ENCODE measurements at regions not wholly inside any gene's neighbourhood (a gene's known extent, or its start where the extent isn't known, plus 50 kb on each side); places are given as distances from the start of the nearest gene placed in this dataset.

GRCh38 chr1:101142244-101142643, 94.6 kb upstream of the S1PR1 start:
- Histone ChIP-seq H3K4me2 (ENCODE audit: low read depth, low read length) (no peak overlapping the region), H3K36me3 (replicated peaks in 1 of 2; ENCODE audit: control insufficient read depth in 1 of 2, insufficient read depth in 2 of 2, low read length in 2 of 2) (no peaks in the 10 kb centered on the region), H3K4me1 (ENCODE audit: insufficient read depth, low read length) (peaks cover 32% of the 10 kb centered on the region), H3K9me3 (ENCODE audit: low read length) (no peaks in the 10 kb centered on the region), H3K27me3 (ENCODE audit: control insufficient read depth in 1 of 2, insufficient read depth in 2 of 2, low read length in 2 of 2) (no peaks in the 10 kb centered on the region), H4K20me1 (ENCODE audit: insufficient read depth, low read length) (no peaks in the 10 kb centered on the region), H2AFZ (ENCODE audit: low read length) (no peak overlapping the region), H3K79me2 (ENCODE audit: insufficient read depth, low read length) (no peaks in the 10 kb centered on the region), H3K27ac (ENCODE audit: extremely low read length, insufficient read depth, low read length) (no peak overlapping the region), H3K4me3 (replicated peaks in 1 of 3; ENCODE audit: insufficient read depth in 1 of 3, low read depth in 2 of 3, low read length in 3 of 3) (no peak overlapping the region), H3K9ac (ENCODE audit: insufficient read depth, low read depth, low read length) (no peak overlapping the region)
- ChIA-PET CTCF (ENCODE audit: low intra/inter-chr PET ratio, low total read pairs) (no interaction called here), POLR2A (no interaction called here)
- ATAC-seq = no peak
- no TSS peak for BruUV-seq (replicated peaks)
- DNase-seq (ENCODE audit: low spot score) = no peak
- intact Hi-C loops (cut with micrococcal nuclease; ENCODE audit: unreplicated experiment) = no loop called here
- in situ Hi-C loops (cut with HindIII; ENCODE audit: extremely low pct_ligation_motif_present, low pct_unique_long_range_greater_than_20kb) = no loop called here
- FAIRE-seq = no peak
- TF ChIP-seq KLF6 (CRISPR knock-in tag; IDR thresholded peaks at IDR 0.05) (no peak), TGIF2 (CRISPR knock-in tag; IDR thresholded peaks at IDR 0.05) (no peak), CCDC6 (CRISPR knock-in tag; IDR thresholded peaks at IDR 0.05) (no peak)
- WGBS (ENCODE audit: low lambda C conversion rate) = 92% methylated on average over 1 of the region's 1 CpG

- Histone ChIP-seq H2AFZ (ENCODE audit: low read length) (no peak overlapping the region), H3K27ac (ENCODE audit: extremely low read length, insufficient read depth, low read length) (no peak overlapping the region), H3K36me3 (replicated peaks in 1 of 2; ENCODE audit: control insufficient read depth in 1 of 2, insufficient read depth in 2 of 2, low read length in 2 of 2) (no peaks in the 10 kb centered on the region), H3K9ac (ENCODE audit: insufficient read depth, low read depth, low read length) (no peak overlapping the region), H3K4me2 (ENCODE audit: low read depth, low read length) (no peak overlapping the region), H4K20me1 (ENCODE audit: insufficient read depth, low read length) (no peaks in the 10 kb centered on the region), H3K27me3 (ENCODE audit: control insufficient read depth in 1 of 2, insufficient read depth in 2 of 2, low read length in 2 of 2) (no peaks in the 10 kb centered on the region), H3K4me1 (ENCODE audit: insufficient read depth, low read length) (peaks cover 41% of the 10 kb centered on the region), H3K9me3 (ENCODE audit: low read length) (no peaks in the 10 kb centered on the region), H3K4me3 (replicated peaks in 1 of 3; ENCODE audit: insufficient read depth in 1 of 3, low read depth in 2 of 3, low read length in 3 of 3) (no peak overlapping the region), H3K79me2 (ENCODE audit: insufficient read depth, low read length) (no peaks in the 10 kb centered on the region)
- DNase-seq (ENCODE audit: low spot score) (no peak), FAIRE-seq (no peak), ATAC-seq (no peak)
- CTCF ChIA-PET (ENCODE audit: low intra/inter-chr PET ratio, low total read pairs) = no interaction called here
- 61% methylated on average over 2 of the region's 2 CpGs for WGBS (ENCODE audit: low lambda C conversion rate)
- in situ Hi-C loops (cut with HindIII; ENCODE audit: extremely low pct_ligation_motif_present, low pct_unique_long_range_greater_than_20kb) = no loop called here
- no TSS peak for BruUV-seq (replicated peaks)
- no peak for TF ChIP-seq TERF1 (CRISPR knock-in tag; IDR thresholded peaks at IDR 0.05)
- no peak for TF ChIP-seq NONO (IDR thresholded peaks at IDR 0.05)
- TF ChIP-seq NONO (CRISPR knock-in tag; conservative IDR thresholded peaks at IDR 0.05) = no peak
- TF ChIP-seq TEAD3 (CRISPR knock-in tag; optimal IDR thresholded peaks at IDR 0.05; ENCODE audit: borderline replicate concordance) = no peak
- no peak for TF ChIP-seq PLSCR1 (CRISPR knock-in tag; IDR thresholded peaks at IDR 0.05; ENCODE audit: borderline replicate concordance)
- TF ChIP-seq ZNF768 (CRISPR knock-in tag; IDR thresholded peaks at IDR 0.05) = no peak
- no peak for TF ChIP-seq MAFF (IDR thresholded peaks at IDR 0.05; ENCODE audit: low read depth, low read length)
- no peak for TF ChIP-seq PHF5A (CRISPR knock-in tag; IDR thresholded peaks at IDR 0.05; ENCODE audit: low read depth, unreplicated experiment)
- POLR2A ChIA-PET = no interaction called here
- intact Hi-C loops (cut with micrococcal nuclease; ENCODE audit: unreplicated experiment) = no loop called here
Measured at GRCh38 chr1:101141376-101141775, 95.4 kb upstream of the S1PR1 start.

All from HepG2 (cell line).